Activated T-helper 1 cell treated with anti-CD3 and anti-CD28 coated beads, Interleukin-12 subunit alpha, Interleukin-12 subunit beta, Interleukin-2, Interleukin-4 antibody, amounts not matched to agents 30 ng/mL and 10 ng/mL and 1 ng/mL, durations not matched to agents 14 hours and 24 hours and 36 hours (primary cell): ENCODE measurements at regions not wholly inside any gene's neighbourhood (a gene's known extent, or its start where the extent isn't known, plus 50 kb on each side); places are given as distances from the start of the nearest gene placed in this dataset.
"Not testable (repeated sequence)": the region's sequence is repeated elsewhere in the genome, so short reads cannot be mapped to it uniquely, and the experiment has no call there.

Source experiments
- DNase-seq: peaks from one replicate; pipeline ENCODE4 v3.0.0; 2021; ENCODE audit warnings: low spot score
- H3K27ac Mint-ChIP-seq: one replicate; pipeline ENCODE4 v1.8.0; 2021; ENCODE audit warnings: mild to moderate bottlenecking, mixed read lengths
- H3K27me3 Mint-ChIP-seq: one replicate; pipeline ENCODE4 v1.8.0; 2022; ENCODE audit warnings: mild to moderate bottlenecking, moderate library complexity, mixed read lengths; ENCODE audit not compliant: insufficient read depth
- H3K36me3 Mint-ChIP-seq: one replicate; pipeline ENCODE4 v1.8.0; 2021; ENCODE audit warnings: low read depth, mixed read lengths
- H3K4me1 Mint-ChIP-seq: one replicate; pipeline ENCODE4 v1.8.0; 2021; ENCODE audit warnings: low read depth, mixed read lengths
- H3K4me3 Mint-ChIP-seq: one replicate; pipeline ENCODE4 v1.8.0; 2021; ENCODE audit warnings: mild to moderate bottlenecking, moderate library complexity, mixed read lengths
- H3K9me3 Mint-ChIP-seq: one replicate; pipeline ENCODE4 v1.8.0; 2021; ENCODE audit warnings: mixed read lengths
- intact Hi-C: fragments of 100-400 bp; cut with micrococcal nuclease; formaldehyde crosslinking; loops from one replicate; pipeline ENCODE4 v1.15.1; 2024

- no peaks in the 10 kb centered on the region for H3K9me3 Mint-ChIP-seq
- DNase-seq: no peak
- no peak overlapping the region for H3K27ac Mint-ChIP-seq
- H3K4me3 Mint-ChIP-seq: no peak overlapping the region
- intact Hi-C loops: no loop called here
- H3K27me3 Mint-ChIP-seq: peaks cover 4% of the 10 kb centered on the region
- no peaks in the 10 kb centered on the region for H3K36me3 Mint-ChIP-seq
- H3K4me1 Mint-ChIP-seq: no peaks in the 10 kb centered on the region
Measured at GRCh38 chr3:152589644-152590043, 245.3 kb upstream of the P2RY1 start.

GRCh38 chr3:152591515-152591914, 243.4 kb upstream of the P2RY1 start:
- H3K27me3 Mint-ChIP-seq: peaks cover 4% of the 10 kb centered on the region
- no peak for DNase-seq
- H3K36me3 Mint-ChIP-seq: no peaks in the 10 kb centered on the region
- H3K4me1 Mint-ChIP-seq: peaks cover 8% of the 10 kb centered on the region
- H3K27ac Mint-ChIP-seq: no peak overlapping the region
- no peak overlapping the region for H3K4me3 Mint-ChIP-seq
- H3K9me3 Mint-ChIP-seq: no peaks in the 10 kb centered on the region
- intact Hi-C loops: no loop called here

GRCh38 chr3:152593242-152593641, 241.7 kb upstream of the P2RY1 start:
- Mint-ChIP-seq H3K4me1 (peaks cover 9% of the 10 kb centered on the region), H3K27me3 (peaks cover 6% of the 10 kb centered on the region), H3K9me3 (no peaks in the 10 kb centered on the region), H3K4me3 (no peak overlapping the region), H3K36me3 (no peaks in the 10 kb centered on the region), H3K27ac (no peak overlapping the region)
- intact Hi-C loops: no loop called here
- no peak for DNase-seq

GRCh38 chr3:152595975-152596821, 238.7 kb upstream of the P2RY1 start:
- DNase-seq: no peak
- H3K4me3 Mint-ChIP-seq: no peak overlapping the region
- no peaks in the 10 kb centered on the region for H3K36me3 Mint-ChIP-seq
- no peaks in the 10 kb centered on the region for H3K9me3 Mint-ChIP-seq
- no peak overlapping the region for H3K27ac Mint-ChIP-seq
- intact Hi-C loops: no loop called here
- peaks cover 9% of the 10 kb centered on the region for H3K4me1 Mint-ChIP-seq
- peaks cover 6% of the 10 kb centered on the region for H3K27me3 Mint-ChIP-seq

GRCh38 chr3:152596832-152597231, 238.1 kb upstream of the P2RY1 start:
- H3K36me3 Mint-ChIP-seq, DNase-seq, H3K4me1 Mint-ChIP-seq, H3K27me3 Mint-ChIP-seq, H3K27ac Mint-ChIP-seq, H3K9me3 Mint-ChIP-seq, intact Hi-C loops, H3K4me3 Mint-ChIP-seq: not testable (repeated sequence)

- Mint-ChIP-seq H3K27me3 (peaks cover 2% of the 10 kb centered on the region), H3K4me3 (no peak overlapping the region), H3K27ac (no peak overlapping the region), H3K36me3 (no peaks in the 10 kb centered on the region), H3K9me3 (no peaks in the 10 kb centered on the region), H3K4me1 (no peaks in the 10 kb centered on the region)
- no peak for DNase-seq
- intact Hi-C loops: no loop called here
Measured at GRCh38 chr3:152606146-152606545, 228.8 kb upstream of the P2RY1 start.

- no peak for DNase-seq
- Mint-ChIP-seq H3K4me3 (no peak overlapping the region), H3K36me3 (no peaks in the 10 kb centered on the region), H3K4me1 (no peaks in the 10 kb centered on the region), H3K9me3 (no peaks in the 10 kb centered on the region), H3K27ac (no peak overlapping the region), H3K27me3 (peaks cover 2% of the 10 kb centered on the region)
- intact Hi-C loops: no loop called here
Measured at GRCh38 chr3:152607179-152607578, 227.8 kb upstream of the P2RY1 start.

GRCh38 chr3:152608696-152609594, 226.0 kb upstream of the P2RY1 start:
- H3K36me3 Mint-ChIP-seq: no peaks in the 10 kb centered on the region
- no peak overlapping the region for H3K27ac Mint-ChIP-seq
- peaks cover 2% of the 10 kb centered on the region for H3K27me3 Mint-ChIP-seq
- no peaks in the 10 kb centered on the region for H3K4me1 Mint-ChIP-seq
- DNase-seq: no peak
- intact Hi-C loops: no loop called here
- H3K9me3 Mint-ChIP-seq: no peaks in the 10 kb centered on the region
- no peak overlapping the region for H3K4me3 Mint-ChIP-seq

GRCh38 chr3:152609891-152610290, 225.0 kb upstream of the P2RY1 start:
- intact Hi-C loops: no loop called here
- Mint-ChIP-seq H3K4me3 (no peak overlapping the region), H3K27me3 (peaks cover 2% of the 10 kb centered on the region), H3K27ac (no peak overlapping the region), H3K9me3 (no peaks in the 10 kb centered on the region), H3K36me3 (no peaks in the 10 kb centered on the region), H3K4me1 (no peaks in the 10 kb centered on the region)
- DNase-seq: no peak

GRCh38 chr3:152610622-152611021, 224.3 kb upstream of the P2RY1 start:
- no peak for DNase-seq
- no peaks in the 10 kb centered on the region for H3K9me3 Mint-ChIP-seq
- H3K27me3 Mint-ChIP-seq: peaks cover 2% of the 10 kb centered on the region
- no peak overlapping the region for H3K27ac Mint-ChIP-seq
- H3K4me1 Mint-ChIP-seq: no peaks in the 10 kb centered on the region
- intact Hi-C loops: no loop called here
- H3K36me3 Mint-ChIP-seq: no peaks in the 10 kb centered on the region
- H3K4me3 Mint-ChIP-seq: no peak overlapping the region

GRCh38 chr3:152611905-152612304, 223.0 kb upstream of the P2RY1 start:
- intact Hi-C loops: no loop called here
- DNase-seq: no peak
- peaks cover 2% of the 10 kb centered on the region for H3K27me3 Mint-ChIP-seq
- no peak overlapping the region for H3K27ac Mint-ChIP-seq
- no peaks in the 10 kb centered on the region for H3K36me3 Mint-ChIP-seq
- H3K4me3 Mint-ChIP-seq: no peak overlapping the region
- no peaks in the 10 kb centered on the region for H3K9me3 Mint-ChIP-seq
- no peaks in the 10 kb centered on the region for H3K4me1 Mint-ChIP-seq

GRCh38 chr3:152613851-152614250, 221.1 kb upstream of the P2RY1 start:
- H3K9me3 Mint-ChIP-seq: no peaks in the 10 kb centered on the region
- H3K4me1 Mint-ChIP-seq: no peaks in the 10 kb centered on the region
- no peak overlapping the region for H3K27ac Mint-ChIP-seq
- no peak overlapping the region for H3K4me3 Mint-ChIP-seq
- H3K36me3 Mint-ChIP-seq: no peaks in the 10 kb centered on the region
- no peak for DNase-seq
- intact Hi-C loops: no loop called here
- H3K27me3 Mint-ChIP-seq: peaks cover 2% of the 10 kb centered on the region

GRCh38 chr3:152615681-152616080, 219.2 kb upstream of the P2RY1 start:
- intact Hi-C loops: no loop called here

More at GRCh38 chr3:152615681-152616080, 219.2 kb upstream of the P2RY1 start:
- H3K27ac Mint-ChIP-seq: no peak overlapping the region
- H3K27me3 Mint-ChIP-seq: peaks cover 2% of the 10 kb centered on the region
- no peaks in the 10 kb centered on the region for H3K4me1 Mint-ChIP-seq
- H3K9me3 Mint-ChIP-seq: no peaks in the 10 kb centered on the region
- H3K4me3 Mint-ChIP-seq: no peak overlapping the region
- no peak for DNase-seq
- no peaks in the 10 kb centered on the region for H3K36me3 Mint-ChIP-seq
